ENCODE measurements at regions not wholly inside any gene's neighbourhood (a gene's known extent, or its start where the extent isn't known, plus 50 kb on each side); places are given as distances from the start of the nearest gene placed in this dataset.

DNA sequence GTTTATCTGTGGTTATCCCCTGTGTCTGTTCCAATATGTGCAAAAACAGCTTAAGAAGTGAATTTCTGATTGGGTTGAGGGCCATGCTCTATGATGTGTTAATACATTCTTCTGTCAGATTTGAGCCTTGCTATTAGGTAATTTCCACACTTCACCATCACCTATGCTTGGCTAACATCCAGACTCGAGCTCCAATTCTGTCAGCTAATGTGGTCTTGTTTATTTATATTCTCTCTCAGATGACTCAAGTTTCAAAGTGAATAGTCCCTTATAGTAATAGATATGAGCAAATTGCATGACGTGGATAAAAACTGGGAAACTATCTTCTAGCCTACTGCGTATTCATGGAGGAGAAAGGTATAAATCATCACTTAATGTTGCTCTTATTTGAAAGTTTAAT lies 451.3 kb downstream of the SNAPC1 start:
- H3K4me3 Mint-ChIP-seq: no peak overlapping the region
- DNase-seq (no peak), ATAC-seq (no peak)
- H3K27me3 ChIP-seq (ENCODE audit: control insufficient read depth, insufficient read depth, low read length): no peaks in the 10 kb centered on the region
- H3K4me1 Mint-ChIP-seq: no peaks in the 10 kb centered on the region
- no peak overlapping the region for H3K27ac Mint-ChIP-seq
- H3K36me3 Mint-ChIP-seq: no peaks in the 10 kb centered on the region
- WGBS (ENCODE audit: insufficient coverage): 82% methylated on average over 2 of the region's 3 CpGs
- TF ChIP-seq, protein P1, sequence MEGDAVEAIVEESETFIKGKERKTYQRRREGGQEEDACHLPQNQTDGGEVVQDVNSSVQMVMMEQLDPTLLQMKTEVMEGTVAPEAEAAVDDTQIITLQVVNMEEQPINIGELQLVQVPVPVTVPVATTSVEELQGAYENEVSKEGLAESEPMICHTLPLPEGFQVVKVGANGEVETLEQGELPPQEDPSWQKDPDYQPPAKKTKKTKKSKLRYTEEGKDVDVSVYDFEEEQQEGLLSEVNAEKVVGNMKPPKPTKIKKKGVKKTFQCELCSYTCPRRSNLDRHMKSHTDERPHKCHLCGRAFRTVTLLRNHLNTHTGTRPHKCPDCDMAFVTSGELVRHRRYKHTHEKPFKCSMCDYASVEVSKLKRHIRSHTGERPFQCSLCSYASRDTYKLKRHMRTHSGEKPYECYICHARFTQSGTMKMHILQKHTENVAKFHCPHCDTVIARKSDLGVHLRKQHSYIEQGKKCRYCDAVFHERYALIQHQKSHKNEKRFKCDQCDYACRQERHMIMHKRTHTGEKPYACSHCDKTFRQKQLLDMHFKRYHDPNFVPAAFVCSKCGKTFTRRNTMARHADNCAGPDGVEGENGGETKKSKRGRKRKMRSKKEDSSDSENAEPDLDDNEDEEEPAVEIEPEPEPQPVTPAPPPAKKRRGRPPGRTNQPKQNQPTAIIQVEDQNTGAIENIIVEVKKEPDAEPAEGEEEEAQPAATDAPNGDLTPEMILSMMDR (IDR thresholded peaks at IDR 0.05): no peak
- no peaks in the 10 kb centered on the region for H3K36me3 ChIP-seq (ENCODE audit: control insufficient read depth, insufficient read depth, low read length)
- H3K4me3 ChIP-seq (ENCODE audit: low read length): no peak overlapping the region
- H3K9me3 Mint-ChIP-seq: peaks cover 0 to 3% of the 10 kb centered on the region in 2 donors
- H3K27ac ChIP-seq (ENCODE audit: low read length): no peak overlapping the region
- H3K4me1 ChIP-seq (ENCODE audit: control insufficient read depth, insufficient read depth, low read length): no peaks in the 10 kb centered on the region
- H3K9me3 ChIP-seq (ENCODE audit: control insufficient read depth, insufficient read depth, low read length): no peaks in the 10 kb centered on the region
- intact Hi-C loops (cut with micrococcal nuclease): no loop called here
- H3K27me3 Mint-ChIP-seq (ENCODE audit: low read depth in 2 of 2): peaks cover 13 to 37% of the 10 kb centered on the region in 2 donors

DNA sequence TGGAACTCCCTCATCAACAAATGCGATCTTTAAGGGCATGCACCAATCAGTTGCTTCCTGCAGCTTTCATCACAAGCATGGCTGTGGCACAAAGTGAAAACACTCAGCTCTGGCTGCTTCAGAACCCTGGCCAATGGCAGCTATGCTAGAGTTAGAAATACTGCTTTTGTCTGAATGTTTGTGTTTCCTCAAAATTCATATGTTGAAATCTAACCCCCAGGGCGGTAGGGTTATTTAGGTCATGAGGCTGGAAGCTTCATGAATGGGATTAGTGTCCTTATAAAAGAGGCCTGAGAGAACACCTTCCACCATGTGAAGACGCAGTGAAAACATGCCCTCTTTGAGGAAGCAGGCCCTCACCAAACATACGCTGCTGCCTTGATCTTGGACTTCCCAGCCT lies 453.9 kb downstream of the SNAPC1 start:
- no peak overlapping the region for H3K27ac Mint-ChIP-seq
- Histone ChIP-seq H3K27me3 (ENCODE audit: control insufficient read depth, insufficient read depth, low read length) (no peaks in the 10 kb centered on the region), H3K4me1 (ENCODE audit: control insufficient read depth, insufficient read depth, low read length) (no peaks in the 10 kb centered on the region), H3K9me3 (ENCODE audit: control insufficient read depth, insufficient read depth, low read length) (no peaks in the 10 kb centered on the region), H3K36me3 (ENCODE audit: control insufficient read depth, insufficient read depth, low read length) (no peaks in the 10 kb centered on the region), H3K4me3 (ENCODE audit: low read length) (no peak overlapping the region), H3K27ac (ENCODE audit: low read length) (no peak overlapping the region)
- DNase-seq (no peak), ATAC-seq (no peak)
- H3K27me3 Mint-ChIP-seq (ENCODE audit: low read depth in 2 of 2): peaks cover 10 to 50% of the 10 kb centered on the region in 2 donors
- intact Hi-C loops (cut with micrococcal nuclease): no loop called here
- peaks cover 0 to 3% of the 10 kb centered on the region in 2 donors for H3K9me3 Mint-ChIP-seq
- H3K36me3 Mint-ChIP-seq: no peaks in the 10 kb centered on the region
- WGBS (ENCODE audit: insufficient coverage): 88% methylated on average over 4 of the region's 4 CpGs
- no peaks in the 10 kb centered on the region for H3K4me1 Mint-ChIP-seq
- H3K4me3 Mint-ChIP-seq: no peak overlapping the region
- TF ChIP-seq, protein P1 (IDR thresholded peaks at IDR 0.05): no peak

DNA sequence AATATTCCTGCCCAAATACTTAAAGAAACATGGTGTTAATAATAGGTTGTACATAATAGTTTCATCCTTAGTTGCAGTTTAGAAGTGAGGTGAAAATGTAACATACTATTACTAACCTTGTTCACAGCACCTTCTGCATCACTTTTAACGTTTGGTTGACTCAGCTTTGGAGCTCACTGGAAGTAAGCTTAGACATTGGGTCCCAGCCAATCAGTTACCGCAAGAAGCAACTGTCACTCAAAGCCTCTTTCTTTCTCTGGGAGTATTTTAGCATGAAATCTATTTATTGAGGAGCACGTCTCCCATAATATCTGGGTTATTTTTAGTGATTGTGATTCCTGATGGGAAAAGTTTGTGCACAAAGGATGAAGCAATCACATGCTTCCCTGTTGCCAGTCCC lies 472.6 kb downstream of the SNAPC1 start:
- H3K36me3 Mint-ChIP-seq: no peaks in the 10 kb centered on the region
- no peak for ATAC-seq
- no peaks in the 10 kb centered on the region for H3K4me1 ChIP-seq (ENCODE audit: control insufficient read depth, insufficient read depth, low read length)
- H3K4me3 Mint-ChIP-seq: no peak overlapping the region
- no peak overlapping the region for H3K27ac Mint-ChIP-seq
- DNase-seq: no peak
- no peaks in the 10 kb centered on the region for H3K36me3 ChIP-seq (ENCODE audit: control insufficient read depth, insufficient read depth, low read length)
- no peaks in the 10 kb centered on the region for H3K4me1 Mint-ChIP-seq
- intact Hi-C loops (cut with micrococcal nuclease): no loop called here
- no peak overlapping the region for H3K27ac ChIP-seq (ENCODE audit: low read length)
- peaks cover 4% of the 10 kb centered on the region for H3K9me3 ChIP-seq (ENCODE audit: control insufficient read depth, insufficient read depth, low read length)
- peaks cover 2 to 3% of the 10 kb centered on the region in 2 donors for H3K9me3 Mint-ChIP-seq
- no peaks in the 10 kb centered on the region for H3K27me3 ChIP-seq (ENCODE audit: control insufficient read depth, insufficient read depth, low read length)
- TF ChIP-seq, protein P1 (IDR thresholded peaks at IDR 0.05): no peak
- WGBS (ENCODE audit: insufficient coverage): 90% methylated on average over 3 of the region's 3 CpGs
- H3K27me3 Mint-ChIP-seq (ENCODE audit: low read depth in 2 of 2): peaks cover 0 to 2% of the 10 kb centered on the region in 2 donors
- no peak overlapping the region for H3K4me3 ChIP-seq (ENCODE audit: low read length)

DNA sequence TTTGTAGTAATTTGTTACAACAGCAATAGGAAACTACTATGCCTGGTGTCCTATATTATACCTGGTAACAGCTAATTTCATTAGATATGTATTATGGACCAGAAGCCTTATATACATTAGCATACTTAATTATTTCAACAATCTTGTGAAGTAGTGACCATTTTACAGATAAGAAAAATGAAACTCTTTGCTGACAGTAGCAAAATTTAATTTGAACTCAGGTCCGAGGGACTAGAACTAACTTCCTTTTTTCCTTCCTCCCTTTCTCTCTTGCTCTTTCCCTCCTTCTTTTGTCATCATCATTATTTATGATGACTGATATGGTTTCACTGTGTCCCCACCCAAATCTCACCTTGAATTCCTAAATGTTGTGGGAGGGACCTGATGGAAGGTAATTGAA lies 482.0 kb downstream of the SNAPC1 start:
- TF ChIP-seq, protein P1 (IDR thresholded peaks at IDR 0.05): no peak
- Mint-ChIP-seq H3K9me3 (peaks cover 0 to 4% of the 10 kb centered on the region in 2 donors), H3K27me3 (ENCODE audit: low read depth in 2 of 2) (peaks cover 0 to 2% of the 10 kb centered on the region in 2 donors), H3K4me3 (no peak overlapping the region), H3K4me1 (no peaks in the 10 kb centered on the region), H3K36me3 (no peaks in the 10 kb centered on the region), H3K27ac (no peak overlapping the region)
- no peak for ATAC-seq
- DNase-seq: no peak
- Histone ChIP-seq H3K4me1 (ENCODE audit: control insufficient read depth, insufficient read depth, low read length) (no peaks in the 10 kb centered on the region), H3K27me3 (ENCODE audit: control insufficient read depth, insufficient read depth, low read length) (no peaks in the 10 kb centered on the region), H3K9me3 (ENCODE audit: control insufficient read depth, insufficient read depth, low read length) (no peaks in the 10 kb centered on the region), H3K4me3 (ENCODE audit: low read length) (no peak overlapping the region), H3K27ac (ENCODE audit: low read length) (no peak overlapping the region), H3K36me3 (ENCODE audit: control insufficient read depth, insufficient read depth, low read length) (no peaks in the 10 kb centered on the region)
- 89% methylated on average over 1 of the region's 1 CpG for WGBS (ENCODE audit: insufficient coverage)
- intact Hi-C loops (cut with micrococcal nuclease): no loop called here

All from natural killer cell (primary cell).